ENCODE measurements at regions not wholly inside any gene's neighbourhood (a gene's known extent, or its start where the extent isn't known, plus 50 kb on each side); places are given as distances from the start of the nearest gene placed in this dataset.
"Not testable (repeated sequence)": the region's sequence is repeated elsewhere in the genome, so short reads cannot be mapped to it uniquely, and the experiment has no call there.

- ATAC-seq; DNase-seq (ENCODE audit: missing footprints); intact Hi-C loops (cut with DNase I): not testable (repeated sequence)
These were observed 156.1 kb downstream of the TMEM121 start for GRCh38 chr14:105682442-105682841.

GRCh38 chr14:105682956-105683570, 156.7 kb downstream of the TMEM121 start:
- ATAC-seq (no peak), DNase-seq (ENCODE audit: missing footprints) (no peak)

GRCh38 chr14:105684056-105684455, 157.7 kb downstream of the TMEM121 start:
- intact Hi-C loops (cut with DNase I); ATAC-seq; DNase-seq (ENCODE audit: missing footprints): not testable (repeated sequence)

More at GRCh38 chr14:105682956-105683570, 156.7 kb downstream of the TMEM121 start:
- intact Hi-C loops (cut with DNase I), result no loop called here

GRCh38 chr14:105684597-105684996, 158.2 kb downstream of the TMEM121 start:
- DNase-seq (ENCODE audit: missing footprints); ATAC-seq; intact Hi-C loops (cut with DNase I): not testable (repeated sequence)

DNA sequence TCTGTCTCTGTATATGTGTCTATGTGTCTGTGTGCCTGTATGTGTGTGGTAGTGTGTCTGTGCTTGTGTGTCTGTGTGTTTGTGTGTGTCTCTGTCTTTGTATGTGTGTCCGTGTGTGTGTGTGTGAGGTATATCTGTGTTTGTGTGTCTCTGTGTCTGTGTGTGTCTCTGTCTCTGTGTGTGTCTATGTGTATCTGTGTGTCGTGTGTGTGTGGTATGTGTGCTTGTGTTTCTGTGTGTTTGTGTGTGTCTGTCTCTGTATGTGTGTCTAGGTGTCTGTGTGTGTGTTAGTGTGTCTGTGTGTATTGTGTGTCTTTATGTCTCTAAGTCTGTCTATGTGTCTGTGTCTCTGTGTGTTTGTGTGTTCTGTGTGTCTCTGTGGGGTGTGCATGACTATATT, 158.6 kb downstream of the TMEM121 start:
- intact Hi-C loops (cut with DNase I), result no loop called here
- ATAC-seq (no peak), DNase-seq (ENCODE audit: missing footprints) (no peak)

DNA sequence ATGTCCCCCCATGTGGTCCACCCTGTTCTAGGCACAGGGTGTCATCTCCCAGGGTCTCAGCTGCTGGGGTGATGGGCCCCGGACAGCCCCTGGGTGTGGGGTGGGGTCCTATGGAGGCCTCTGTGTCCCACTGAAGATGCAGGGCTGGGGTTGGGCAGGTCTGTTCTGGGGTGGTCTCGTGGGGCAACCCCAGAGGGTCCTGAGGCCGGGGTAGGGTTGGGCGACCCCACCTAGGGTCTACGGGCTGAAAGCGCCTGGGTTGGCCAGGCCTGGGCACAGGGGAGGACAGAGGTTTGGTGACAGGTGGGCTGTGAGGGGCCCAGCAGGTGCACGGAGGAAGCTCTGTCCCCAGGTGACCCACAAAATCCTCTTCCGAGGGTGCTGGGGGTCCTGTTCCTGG, 159.2 kb downstream of the TMEM121 start:
- intact Hi-C loops (cut with DNase I); ATAC-seq; DNase-seq (ENCODE audit: missing footprints): not testable (repeated sequence)

GRCh38 chr14:105686050-105686449, 159.7 kb downstream of the TMEM121 start:
- intact Hi-C loops (cut with DNase I); ATAC-seq; DNase-seq (ENCODE audit: missing footprints): not testable (repeated sequence)

GRCh38 chr14:105686462-105687170, 160.2 kb downstream of the TMEM121 start:
- intact Hi-C loops (cut with DNase I), result not testable (repeated sequence)

DNA sequence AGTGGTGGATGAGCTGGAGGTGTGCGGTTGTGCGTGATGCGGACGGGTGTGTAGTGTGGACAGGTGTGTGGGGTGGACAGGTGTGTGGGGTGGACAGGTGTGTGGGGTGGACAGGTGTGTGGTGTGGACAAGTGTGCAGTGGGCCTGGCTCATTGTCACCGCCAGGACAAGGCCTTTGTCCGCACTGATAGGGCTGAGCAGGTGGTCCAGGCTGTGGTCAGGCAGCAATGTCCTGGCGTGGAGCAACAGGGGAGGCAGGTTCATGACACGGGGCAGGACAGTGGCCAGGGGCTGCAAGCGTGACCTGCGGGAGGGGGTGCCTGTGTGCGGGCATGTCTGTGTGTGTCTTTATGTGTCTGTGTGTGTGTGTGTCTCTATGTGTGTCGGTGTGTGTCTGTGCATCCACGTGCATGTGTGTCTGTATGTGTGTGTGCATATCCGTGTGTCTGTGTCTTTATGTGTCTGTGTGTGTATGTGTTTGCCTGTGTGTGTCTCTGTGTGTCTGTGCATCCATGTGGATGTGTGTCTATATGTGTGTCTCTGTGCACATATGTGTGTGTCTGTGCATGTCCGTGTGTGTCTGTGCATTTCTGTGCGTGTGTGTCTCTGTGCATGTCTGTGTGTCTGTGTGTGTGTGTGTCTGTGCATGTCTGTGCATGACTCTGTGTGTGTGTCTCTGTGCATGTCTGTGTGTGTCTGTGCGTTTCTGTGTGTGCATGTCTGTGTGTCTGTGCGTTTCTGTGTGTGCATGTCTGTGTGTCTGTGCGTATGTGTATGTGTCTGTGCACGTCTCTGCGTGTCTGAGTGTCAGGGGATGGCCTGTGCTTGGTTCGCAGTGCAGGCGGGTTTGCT, 161.0 kb downstream of the TMEM121 start:
- ATAC-seq; DNase-seq (ENCODE audit: missing footprints); intact Hi-C loops (cut with DNase I): not testable (repeated sequence)

More at GRCh38 chr14:105686462-105687170, 160.2 kb downstream of the TMEM121 start:
- not testable (repeated sequence) for ATAC-seq; DNase-seq (ENCODE audit: missing footprints)

DNA sequence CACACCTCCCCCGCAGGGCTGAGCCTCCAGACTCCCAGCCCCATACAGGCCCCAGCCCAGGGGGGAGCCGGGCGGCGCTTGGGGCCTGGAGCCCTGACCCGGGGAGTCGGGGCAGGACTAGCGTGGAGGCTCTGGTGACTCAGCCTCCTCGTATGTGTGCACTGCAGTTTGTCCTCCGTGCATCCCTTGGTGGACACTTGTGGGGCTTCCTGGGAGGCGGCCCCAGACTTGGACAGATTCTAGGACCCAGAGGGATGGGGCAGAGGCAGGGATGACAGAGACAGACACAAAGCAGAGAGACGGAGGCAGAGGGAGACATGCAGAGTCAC, 161.6 kb downstream of the TMEM121 start:
- ATAC-seq; intact Hi-C loops (cut with DNase I): not testable (repeated sequence)

DNA sequence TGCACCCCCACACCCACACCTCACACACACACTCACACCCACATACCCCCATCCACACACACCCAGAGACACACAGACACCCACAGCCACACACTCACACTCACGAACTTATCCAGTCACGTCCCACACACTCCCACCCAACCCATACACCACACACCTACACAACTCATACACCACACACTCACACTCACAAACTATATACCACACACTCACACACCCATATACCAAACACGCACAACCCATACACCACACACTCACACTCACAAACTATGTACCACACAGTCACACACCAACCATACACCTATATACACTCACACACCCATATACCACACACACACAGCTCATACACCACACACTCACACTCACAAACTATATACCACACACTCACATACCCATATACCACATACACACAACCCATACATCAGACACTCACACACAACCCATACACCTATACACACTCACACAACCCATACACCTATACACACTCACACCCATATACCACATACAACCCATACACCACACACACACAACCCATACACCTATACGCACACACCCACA, 162.4 kb downstream of the TMEM121 start:
- ATAC-seq; intact Hi-C loops (cut with DNase I); DNase-seq (ENCODE audit: missing footprints): not testable (repeated sequence)

More for the DNA sequence above, 161.6 kb downstream of the TMEM121 start:
- not testable (repeated sequence) for DNase-seq (ENCODE audit: missing footprints)

DNA sequence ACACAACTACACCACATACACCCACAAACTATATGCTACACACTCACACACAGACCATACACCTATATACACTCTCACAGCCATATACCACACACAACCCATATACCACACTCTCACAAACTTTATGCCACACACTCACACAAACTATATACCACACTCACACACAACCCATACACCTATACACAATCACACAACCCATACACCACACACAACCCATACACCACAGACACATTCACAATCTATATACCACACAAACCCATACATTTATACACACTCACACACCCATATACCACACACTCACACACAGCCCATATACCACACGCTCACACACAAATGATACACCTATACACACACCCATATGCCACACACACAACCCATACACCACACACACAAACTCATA, 163.3 kb downstream of the TMEM121 start:
- DNase-seq (ENCODE audit: missing footprints) (no peak), ATAC-seq (no peak)
- intact Hi-C loops (cut with DNase I), result no loop called here

- intact Hi-C loops (cut with DNase I), result no loop called here
- ATAC-seq (no peak), DNase-seq (ENCODE audit: missing footprints) (no peak)
These were observed 164.3 kb downstream of the TMEM121 start for GRCh38 chr14:105690671-105691070.

- not testable (repeated sequence) for ATAC-seq
These were observed 165.1 kb downstream of the TMEM121 start for GRCh38 chr14:105691321-105692109.

GRCh38 chr14:105692110-105692685, 165.8 kb downstream of the TMEM121 start:
- intact Hi-C loops (cut with DNase I); ATAC-seq: not testable (repeated sequence)

More at GRCh38 chr14:105691321-105692109, 165.1 kb downstream of the TMEM121 start:
- intact Hi-C loops (cut with DNase I); DNase-seq (ENCODE audit: missing footprints): not testable (repeated sequence)

GRCh38 chr14:105694961-105695360, 168.6 kb downstream of the TMEM121 start:
- intact Hi-C loops (cut with DNase I), result no loop called here
- no peak for DNase-seq (ENCODE audit: missing footprints)
- ATAC-seq, result no peak

More at GRCh38 chr14:105692110-105692685, 165.8 kb downstream of the TMEM121 start:
- not testable (repeated sequence) for DNase-seq (ENCODE audit: missing footprints)

- intact Hi-C loops (cut with DNase I); DNase-seq (ENCODE audit: missing footprints); ATAC-seq: not testable (repeated sequence)
These were observed 170.0 kb downstream of the TMEM121 start for GRCh38 chr14:105696388-105696787.

DNA sequence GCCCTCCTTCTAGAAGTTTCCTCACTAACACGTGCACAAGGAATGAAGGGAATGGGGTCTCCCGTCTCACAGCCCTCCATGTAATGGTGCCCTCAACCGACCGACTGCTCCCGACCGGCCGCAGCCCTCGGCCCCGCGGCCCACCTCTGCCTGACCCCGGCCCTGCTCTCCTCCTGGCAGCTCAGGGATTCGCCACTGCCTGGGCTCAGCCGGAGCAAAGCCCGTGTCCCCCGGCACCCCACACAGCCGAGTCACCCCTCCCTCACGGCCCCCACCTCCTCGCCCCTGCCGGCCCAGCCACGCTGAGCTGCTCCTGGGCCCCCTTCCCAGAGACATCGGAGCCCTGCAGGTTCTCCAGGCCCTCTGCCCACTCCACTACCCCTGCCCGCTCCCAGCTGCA, 171.0 kb downstream of the TMEM121 start:
- ATAC-seq; DNase-seq (ENCODE audit: missing footprints); intact Hi-C loops (cut with DNase I): not testable (repeated sequence)

Data from Right ventricle myocardium inferior (tissue), 1 donor.